Chondrocyte (in vitro differentiated cells): ENCODE measurements at regions not wholly inside any gene's neighbourhood (a gene's known extent, or its start where the extent isn't known, plus 50 kb on each side); places are given as distances from the start of the nearest gene placed in this dataset.

Experiments
- DNase-seq: peaks from one replicate; pipeline ENCODE4 v3.0.0; 2021; ENCODE audit warnings: mixed read lengths, low spot score
- H3K27ac Mint-ChIP-seq: one replicate; pipeline ENCODE4 v1.8.0; 2021; ENCODE audit warnings: mild to moderate bottlenecking, moderate library complexity, mixed read lengths; ENCODE audit not compliant: unreplicated experiment
- H3K27me3 Mint-ChIP-seq: 2 replicates; pipeline ENCODE4 v1.8.0; 2021; ENCODE audit warnings: low read depth, mixed read lengths
- H3K36me3 Mint-ChIP-seq: 2 replicates; pipeline ENCODE4 v1.8.0; 2021; ENCODE audit warnings: low read depth, mixed read lengths
- H3K4me1 Mint-ChIP-seq: 2 replicates; pipeline ENCODE4 v1.8.0; 2021; ENCODE audit warnings: low read depth, mild to moderate bottlenecking, mixed read lengths
- H3K4me3 Mint-ChIP-seq: one replicate; pipeline ENCODE4 v1.8.0; 2021; ENCODE audit warnings: mild to moderate bottlenecking, moderate library complexity, mixed read lengths; ENCODE audit not compliant: unreplicated experiment
- H3K9me3 Mint-ChIP-seq: 2 replicates; pipeline ENCODE4 v1.8.0; 2021; ENCODE audit warnings: low read depth, mixed read lengths
- CTCF ChIP-seq: fragments of 200-600 bp; sonication (generic); IDR thresholded peaks from 2 replicates; pipeline ENCODE4 v1.5.0; 2021; ENCODE audit warnings: antibody characterized with exemption, mild to moderate bottlenecking, moderate library complexity

GRCh38 chr1:199549421-199549820, 478.1 kb upstream of the NR5A2 start:
- Mint-ChIP-seq H3K4me3 (no peak overlapping the region), H3K27me3 (no peaks in the 10 kb centered on the region), H3K36me3 (no peaks in the 10 kb centered on the region), H3K9me3 (peaks cover 2% of the 10 kb centered on the region), H3K27ac (no peak overlapping the region), H3K4me1 (no peaks in the 10 kb centered on the region)
- no peak for TF ChIP-seq CTCF
- no peak for DNase-seq

GRCh38 chr1:199550199-199551065, 477.1 kb upstream of the NR5A2 start:
- Mint-ChIP-seq H3K9me3 (peaks cover under 1% of the 10 kb centered on the region), H3K4me3 (no peak overlapping the region), H3K36me3 (no peaks in the 10 kb centered on the region), H3K27me3 (no peaks in the 10 kb centered on the region), H3K4me1 (no peaks in the 10 kb centered on the region), H3K27ac (peak overlapping the region; percentile 69)
- no peak for DNase-seq
- TF ChIP-seq CTCF = peak; percentile 83

- Mint-ChIP-seq H3K36me3 (no peaks in the 10 kb centered on the region), H3K4me1 (no peaks in the 10 kb centered on the region), H3K9me3 (no peaks in the 10 kb centered on the region), H3K27ac (no peak overlapping the region), H3K27me3 (no peaks in the 10 kb centered on the region), H3K4me3 (no peak overlapping the region)
- DNase-seq = no peak
- peak; percentile 94 for TF ChIP-seq CTCF
Observed at GRCh38 chr1:199551967-199552565, 475.4 kb upstream of the NR5A2 start.

GRCh38 chr1:199553104-199553503, 474.4 kb upstream of the NR5A2 start:
- H3K4me3 Mint-ChIP-seq = no peak overlapping the region
- no peak for TF ChIP-seq CTCF

GRCh38 chr1:199561334-199561733, 466.2 kb upstream of the NR5A2 start:
- no peak overlapping the region for H3K27ac Mint-ChIP-seq
- DNase-seq = no peak
- no peak for TF ChIP-seq CTCF
- H3K9me3 Mint-ChIP-seq = no peaks in the 10 kb centered on the region
- H3K4me3 Mint-ChIP-seq = no peak overlapping the region
- H3K27me3 Mint-ChIP-seq = peaks cover 10% of the 10 kb centered on the region
- H3K36me3 Mint-ChIP-seq = no peaks in the 10 kb centered on the region
- no peaks in the 10 kb centered on the region for H3K4me1 Mint-ChIP-seq

More at GRCh38 chr1:199553104-199553503, 474.4 kb upstream of the NR5A2 start:
- Mint-ChIP-seq H3K36me3 (no peaks in the 10 kb centered on the region), H3K9me3 (no peaks in the 10 kb centered on the region), H3K27me3 (no peaks in the 10 kb centered on the region), H3K27ac (no peak overlapping the region), H3K4me1 (no peaks in the 10 kb centered on the region)
- no peak for DNase-seq
